GM18907 (cell line): ENCODE measurements at regions not wholly inside any gene's neighbourhood (a gene's known extent, or its start where the extent isn't known, plus 50 kb on each side); places are given as distances from the start of the nearest gene placed in this dataset.

Experiments used
- ATAC-seq: cut with Tn5 transposase; IDR thresholded peaks from one replicate; pipeline ENCODE4 v1.9.1; 2021; ENCODE audit warnings: mild to moderate bottlenecking, moderate library complexity; ENCODE audit not compliant: unreplicated experiment

DNA sequence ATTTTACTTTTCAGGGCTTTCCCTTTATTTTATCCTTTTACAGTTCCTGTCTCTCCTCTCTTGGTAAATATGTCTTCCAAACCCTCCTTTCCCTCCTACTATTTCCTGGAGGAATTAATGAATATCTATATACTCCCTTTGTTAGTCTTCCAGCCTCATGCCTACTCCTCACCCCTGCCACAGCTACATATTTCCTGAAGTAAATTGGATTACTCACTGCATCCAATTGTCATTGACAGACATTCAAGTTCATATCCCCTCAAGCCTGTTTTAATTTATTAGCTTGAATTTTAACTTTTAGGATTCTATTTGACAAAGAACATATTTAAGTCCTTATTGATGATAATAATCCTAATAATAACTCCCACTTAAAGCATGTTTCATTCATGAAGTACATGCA, 314.5 kb downstream of the TMEM161B start:
- no peak for ATAC-seq

DNA sequence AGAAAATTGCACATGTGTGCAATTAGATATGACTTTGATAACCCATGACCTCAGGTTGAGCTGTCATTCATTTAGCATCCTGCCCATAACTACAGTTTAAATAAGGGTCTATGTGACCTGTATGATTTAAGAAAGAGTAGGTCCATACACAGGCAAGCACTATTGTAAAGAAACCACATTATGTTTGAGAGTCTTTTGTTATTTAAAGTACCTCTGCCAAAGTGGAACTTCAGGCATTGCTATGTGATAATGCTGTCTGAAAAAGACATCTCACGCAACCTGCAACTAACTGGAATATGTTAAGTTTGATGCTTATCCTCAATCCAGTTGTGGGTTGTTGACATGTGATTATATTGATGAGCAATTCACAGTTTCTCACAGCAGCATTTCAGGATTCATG, 317.0 kb downstream of the TMEM161B start:
- ATAC-seq: no peak

GRCh38 chr5:87949676-87950631, 318.7 kb downstream of the TMEM161B start:
- no peak for ATAC-seq

GRCh38 chr5:87948486-87948885, 320.2 kb downstream of the TMEM161B start:
- no peak for ATAC-seq

GRCh38 chr5:87946271-87946670, 322.4 kb downstream of the TMEM161B start:
- ATAC-seq: no peak

DNA sequence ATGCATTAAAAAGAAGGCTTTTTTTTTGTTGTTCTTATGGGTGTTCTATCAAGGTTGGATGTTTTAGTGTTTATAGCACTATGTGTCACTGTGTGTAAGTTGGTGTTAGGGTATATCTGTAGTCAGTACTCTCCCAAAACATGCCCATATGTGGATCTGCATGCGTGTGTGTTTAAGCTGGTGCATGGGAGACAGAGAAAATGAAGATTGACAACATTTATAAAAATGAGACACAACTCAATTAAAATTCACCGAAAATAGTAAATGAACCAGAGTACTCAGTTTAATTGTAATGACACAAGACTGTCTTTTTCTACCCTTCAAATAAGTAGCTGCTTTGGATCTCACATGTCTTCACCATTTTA, 323.4 kb downstream of the TMEM161B start:
- no peak for ATAC-seq

DNA sequence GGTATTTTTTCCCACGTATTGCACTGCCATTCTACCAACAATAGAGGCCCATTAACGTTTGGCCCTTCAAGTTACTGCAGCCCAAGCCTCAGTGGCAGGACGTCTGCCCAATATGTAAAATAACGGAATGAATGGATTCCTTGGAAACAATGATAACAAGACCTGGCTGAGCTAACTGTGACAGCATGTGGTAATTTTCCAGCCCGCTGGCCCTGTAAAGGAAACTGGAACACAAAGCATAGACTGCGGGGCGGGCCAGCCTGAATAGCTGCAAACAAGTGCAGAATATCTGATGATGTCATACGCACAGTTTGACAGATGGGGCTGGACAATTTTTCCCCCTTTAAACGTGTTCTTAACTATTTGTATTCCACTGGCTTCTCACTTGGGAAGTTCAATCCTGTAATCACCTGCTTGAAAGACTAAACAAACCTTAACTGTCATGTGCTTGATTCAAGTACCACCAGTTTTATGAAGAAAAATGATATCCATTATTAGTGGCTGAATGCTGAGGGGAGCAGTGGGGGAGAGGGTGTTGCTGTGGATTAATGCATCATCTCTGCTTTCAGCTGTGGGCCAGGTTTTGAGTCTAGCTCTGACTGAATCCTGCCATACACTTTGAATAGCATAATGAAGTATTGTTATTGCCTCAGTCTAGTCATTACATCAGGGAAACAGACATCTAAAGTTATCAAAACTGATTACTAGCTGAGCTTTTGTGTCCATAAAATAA, 323.9 kb downstream of the TMEM161B start:
- ATAC-seq: no peak

- ATAC-seq: no peak
Observed at GRCh38 chr5:87940775-87941174, 327.9 kb downstream of the TMEM161B start.

DNA sequence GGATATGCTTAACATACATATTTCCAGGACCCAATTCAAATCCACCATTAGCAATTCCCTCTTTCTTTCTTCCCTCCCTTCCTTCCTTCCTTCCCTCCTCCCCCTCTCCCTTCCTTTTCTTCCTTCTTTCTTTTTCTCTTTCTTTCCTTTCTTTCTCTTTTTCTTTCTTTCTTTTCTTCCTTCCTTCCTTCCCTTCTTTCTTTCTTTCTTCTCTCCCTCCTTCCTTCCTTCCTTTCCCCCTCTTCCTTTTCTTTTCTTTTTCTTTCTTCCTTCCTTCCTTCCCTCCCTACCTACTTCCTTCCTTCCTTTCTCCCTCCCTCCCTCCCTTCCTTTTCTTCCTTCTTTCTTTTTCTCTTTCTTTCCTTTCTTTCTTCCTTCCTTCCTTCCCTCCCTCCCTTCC, 332.0 kb downstream of the TMEM161B start:
- no peak for ATAC-seq

DNA sequence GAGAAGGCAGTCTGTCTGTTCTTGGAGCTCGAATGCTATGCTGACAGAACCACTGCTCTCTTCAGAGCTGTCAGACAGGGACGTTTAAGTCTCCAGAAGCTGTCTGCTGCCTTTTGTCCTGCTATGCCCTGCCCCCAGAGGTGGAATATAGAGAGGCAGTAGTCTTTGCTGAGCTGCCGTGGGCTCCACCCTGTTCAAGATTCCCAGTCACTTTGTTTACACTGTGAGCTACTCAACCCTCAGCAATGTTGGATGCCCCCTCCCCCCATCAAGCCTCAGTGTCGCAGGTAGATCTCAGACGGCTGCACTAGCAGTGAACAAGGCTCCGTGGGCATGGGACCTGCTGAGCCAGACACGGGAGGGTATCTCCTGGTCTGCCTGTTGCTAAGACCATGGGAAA, 344.2 kb downstream of the TMEM161B start:
- ATAC-seq: no peak

- ATAC-seq: no peak
Observed at GRCh38 chr5:87916320-87916719, 352.3 kb downstream of the TMEM161B start.

- ATAC-seq: no peak
Observed at GRCh38 chr5:87912419-87912818, 356.2 kb downstream of the TMEM161B start.

- ATAC-seq: no peak
Observed at GRCh38 chr5:87909382-87909781, 359.3 kb downstream of the TMEM161B start.

DNA sequence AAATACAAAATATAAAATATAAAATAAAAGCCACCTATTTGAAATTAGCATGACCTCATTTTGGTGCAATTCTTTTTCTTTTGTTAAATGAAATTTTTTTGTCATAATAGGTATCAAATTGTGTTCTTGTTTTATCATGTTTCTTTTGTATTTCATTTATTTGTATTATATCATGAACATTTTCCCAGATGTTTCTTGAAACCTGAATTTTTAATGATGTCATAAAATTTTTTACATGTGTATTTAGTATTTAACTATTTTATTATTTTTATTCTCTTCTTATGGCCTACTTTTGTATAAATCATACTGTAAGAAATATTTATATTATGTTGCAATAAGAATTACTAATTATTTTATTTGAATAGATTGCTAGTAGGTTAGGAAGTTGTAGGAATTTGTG, 361.7 kb downstream of the TMEM161B start:
- ATAC-seq: no peak

DNA sequence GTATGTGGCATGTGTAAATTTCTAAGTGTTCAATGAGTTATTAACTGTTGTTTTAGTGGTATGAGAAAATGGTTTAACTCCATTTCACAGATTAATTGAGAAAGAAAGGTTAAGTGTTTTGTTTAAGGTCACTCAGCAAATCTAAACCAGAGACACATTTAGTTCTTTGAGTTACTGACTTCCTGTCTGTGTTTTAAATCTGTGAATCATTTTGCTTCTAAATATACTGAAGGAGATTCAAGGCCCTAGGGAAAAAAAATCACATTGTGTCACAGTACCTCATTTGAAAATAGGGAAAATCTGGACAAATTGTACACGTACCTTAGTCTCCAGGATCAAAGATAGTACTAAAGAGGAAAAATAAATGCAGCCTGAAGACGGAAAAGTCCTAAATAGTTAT, 368.2 kb downstream of the TMEM161B start:
- no peak for ATAC-seq

- ATAC-seq: peak; percentile 74
Observed at GRCh38 chr5:87899721-87900131, 368.9 kb downstream of the TMEM161B start.

DNA sequence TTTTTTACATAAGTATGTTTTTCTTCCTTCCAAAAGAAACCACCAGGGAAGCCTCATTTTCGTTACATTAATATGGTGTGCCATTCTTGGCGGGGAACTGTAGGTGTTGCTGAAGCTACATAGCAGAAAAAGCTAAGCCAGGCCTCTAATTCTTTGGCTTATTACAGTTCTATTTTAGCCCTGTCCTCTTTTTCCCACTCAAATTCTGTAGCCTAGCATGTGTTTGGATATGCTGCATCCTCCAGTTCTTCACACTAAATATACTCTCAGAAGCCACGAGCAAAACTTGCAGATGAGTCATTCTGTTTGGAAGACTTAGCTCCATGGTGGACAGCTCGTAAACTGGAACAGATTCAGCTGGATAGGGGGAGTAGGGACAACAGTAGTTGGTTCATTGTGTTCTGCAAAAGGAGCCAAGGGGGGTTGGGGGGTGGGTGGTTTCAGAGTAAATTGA, 369.4 kb downstream of the TMEM161B start:
- ATAC-seq: no peak

- no peak for ATAC-seq
Observed at GRCh38 chr5:87898574-87898973, 370.1 kb downstream of the TMEM161B start.

DNA sequence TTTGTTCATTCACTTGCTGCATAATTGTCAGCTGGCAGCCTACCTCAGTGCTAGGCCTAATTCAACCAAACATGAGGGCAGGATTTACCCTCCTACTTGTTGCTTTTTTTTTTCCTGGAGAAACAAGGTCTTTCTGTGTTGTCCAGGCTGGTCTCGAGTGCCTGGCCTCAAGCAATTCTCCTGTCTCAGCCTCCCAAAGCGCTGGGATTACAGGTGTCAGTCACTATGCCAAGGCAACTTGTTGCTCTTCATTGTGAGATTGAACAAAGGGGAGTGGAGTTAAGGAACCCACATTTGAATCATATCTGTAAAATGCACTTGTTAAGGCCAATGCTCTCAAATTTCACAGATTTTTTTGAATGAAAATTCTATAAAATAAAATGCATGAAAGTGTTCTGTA, 380.5 kb downstream of the TMEM161B start:
- no peak for ATAC-seq

- no peak for ATAC-seq
Observed at GRCh38 chr5:87887247-87887646, 381.4 kb downstream of the TMEM161B start.

- no peak for ATAC-seq
Observed at GRCh38 chr5:87886164-87886563, 382.5 kb downstream of the TMEM161B start.

DNA sequence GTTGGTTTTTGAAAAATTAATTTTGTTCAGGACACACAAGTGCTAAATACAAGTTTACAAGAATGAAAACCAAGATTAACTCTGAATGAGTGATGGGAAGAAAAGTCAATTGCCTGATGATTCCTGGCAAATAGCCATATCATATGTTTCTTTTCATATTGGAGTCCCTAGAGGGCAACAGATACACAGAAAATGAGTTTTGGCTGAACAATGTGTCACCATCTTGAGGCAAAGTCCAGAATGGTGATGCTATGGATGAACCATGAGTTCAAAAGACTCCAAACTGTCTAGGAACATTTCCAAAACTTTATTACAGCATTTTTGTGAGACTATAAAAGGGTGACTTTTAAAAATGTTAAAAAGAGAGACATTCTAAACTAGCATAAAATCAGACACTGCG, 382.9 kb downstream of the TMEM161B start:
- no peak for ATAC-seq
